HL-60 (cell line): ENCODE measurements at regions not wholly inside any gene's neighbourhood (a gene's known extent, or its start where the extent isn't known, plus 50 kb on each side); places are given as distances from the start of the nearest gene placed in this dataset.

Experiments
- CTCF ChIP-seq: IDR thresholded peaks from one replicate; pipeline ENCODE4 v1.5.1; 2011; ENCODE audit warnings: low read length, control low read depth, inconsistent platforms; ENCODE audit not compliant: insufficient read depth
- POLR2AphosphoS5 ChIP-seq: IDR thresholded peaks from 2 replicates; pipeline ENCODE4 v1.6.1; 2012; ENCODE audit warnings: low read depth
- REST ChIP-seq: IDR thresholded peaks from 2 replicates; pipeline ENCODE4 v1.6.1; 2012; ENCODE audit warnings: low read depth; ENCODE audit not compliant: insufficient replicate concordance

GRCh38 chr14:39890026-39890425 lies 457.8 kb upstream of the FBXO33 start:
- TF ChIP-seq CTCF (no peak), REST (no peak), POLR2AphosphoS5 (no peak)
